Adrenal gland (tissue), 5 donors: ENCODE measurements at regions not wholly inside any gene's neighbourhood (a gene's known extent, or its start where the extent isn't known, plus 50 kb on each side); places are given as distances from the start of the nearest gene placed in this dataset.

Experiments
- POLR2A ChIP-seq, 2 donors: fragments of 450-650 bp; IDR thresholded peaks; one replicate each; pipeline ENCODE4 v1.6.1; 2017; ENCODE audit warnings: antibody characterized with exemption in 2 of 2, mild to moderate bottlenecking in 2 of 2, moderate library complexity in 1 of 2
- TF ChIP-seq, protein P1 (sequence below), 6 experiments: fragments of 450-650 bp in 4 of 6; fragments of 200-600 bp in 2 of 6; sonication (generic) in 1 of 6; IDR thresholded peaks; 1 replicate in 5 of 6; 2 replicates in 1 of 6; pipeline versions ENCODE4 v1.5.1 to v1.8.0; 2016 to 2021; ENCODE audit warnings: antibody characterized with exemption in 6 of 6, mild to moderate bottlenecking in 2 of 6, moderate library complexity in 1 of 6
- donor health status: DM: no; HTN: no; CAD: no.

DNA sequence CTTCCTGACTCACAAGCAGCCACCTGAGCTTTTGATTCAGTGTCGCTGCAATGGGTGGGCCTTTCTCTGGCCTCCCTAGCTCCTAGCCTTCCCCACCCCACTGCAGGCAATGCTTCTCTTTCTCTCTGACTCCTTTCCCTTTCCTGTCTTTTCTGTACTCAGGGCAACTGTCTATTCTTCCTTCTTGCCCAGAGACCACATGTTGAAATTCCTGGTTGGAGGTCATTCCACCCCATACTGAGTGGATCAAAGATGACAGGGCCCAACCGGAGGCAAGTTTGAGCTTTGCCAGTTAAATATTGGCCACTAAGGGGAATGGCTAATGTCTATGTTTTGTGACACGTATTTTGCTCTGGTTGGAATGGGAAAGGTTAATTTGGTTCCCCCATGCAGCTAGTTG is 65.2 kb upstream of the ARID1A start:
- TF ChIP-seq, protein P1, sequence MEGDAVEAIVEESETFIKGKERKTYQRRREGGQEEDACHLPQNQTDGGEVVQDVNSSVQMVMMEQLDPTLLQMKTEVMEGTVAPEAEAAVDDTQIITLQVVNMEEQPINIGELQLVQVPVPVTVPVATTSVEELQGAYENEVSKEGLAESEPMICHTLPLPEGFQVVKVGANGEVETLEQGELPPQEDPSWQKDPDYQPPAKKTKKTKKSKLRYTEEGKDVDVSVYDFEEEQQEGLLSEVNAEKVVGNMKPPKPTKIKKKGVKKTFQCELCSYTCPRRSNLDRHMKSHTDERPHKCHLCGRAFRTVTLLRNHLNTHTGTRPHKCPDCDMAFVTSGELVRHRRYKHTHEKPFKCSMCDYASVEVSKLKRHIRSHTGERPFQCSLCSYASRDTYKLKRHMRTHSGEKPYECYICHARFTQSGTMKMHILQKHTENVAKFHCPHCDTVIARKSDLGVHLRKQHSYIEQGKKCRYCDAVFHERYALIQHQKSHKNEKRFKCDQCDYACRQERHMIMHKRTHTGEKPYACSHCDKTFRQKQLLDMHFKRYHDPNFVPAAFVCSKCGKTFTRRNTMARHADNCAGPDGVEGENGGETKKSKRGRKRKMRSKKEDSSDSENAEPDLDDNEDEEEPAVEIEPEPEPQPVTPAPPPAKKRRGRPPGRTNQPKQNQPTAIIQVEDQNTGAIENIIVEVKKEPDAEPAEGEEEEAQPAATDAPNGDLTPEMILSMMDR (IDR thresholded peaks at IDR 0.05), result no peak
- no peak for TF ChIP-seq POLR2A (IDR thresholded peaks at IDR 0.05)
